HL-60 (cell line): ENCODE measurements at regions not wholly inside any gene's neighbourhood (a gene's known extent, or its start where the extent isn't known, plus 50 kb on each side); places are given as distances from the start of the nearest gene placed in this dataset.

Experiments used
- GABPA ChIP-seq: IDR thresholded peaks from 2 replicates; pipeline ENCODE4 v1.6.1; 2012; ENCODE audit warnings: low read depth
- POLR2AphosphoS5 ChIP-seq: IDR thresholded peaks from 2 replicates; pipeline ENCODE4 v1.6.1; 2012; ENCODE audit warnings: low read depth
- TF ChIP-seq, protein P1 (sequence below): IDR thresholded peaks from one replicate; pipeline ENCODE4 v1.5.1; 2011; ENCODE audit warnings: low read length, control low read depth, inconsistent platforms; ENCODE audit not compliant: insufficient read depth

DNA sequence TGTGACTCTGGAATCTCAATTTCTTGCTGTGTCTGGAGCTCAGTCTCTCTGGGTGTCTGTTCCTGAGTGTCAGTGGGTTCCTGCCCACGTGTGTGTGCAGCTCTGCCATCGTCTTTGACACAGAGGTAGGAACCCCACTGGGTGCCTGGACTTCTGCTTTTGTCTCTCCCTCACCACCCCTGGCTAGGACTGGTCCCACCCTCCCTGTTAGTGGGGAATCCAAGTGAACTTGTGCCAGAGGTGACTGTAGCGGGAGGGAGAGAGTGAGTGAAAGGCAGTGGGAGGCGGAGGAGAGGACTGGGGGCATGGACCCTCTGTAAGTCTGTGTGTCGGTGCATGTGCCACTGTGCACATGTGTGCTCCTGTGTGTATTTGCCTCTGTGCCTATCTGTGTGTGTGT, 299.9 kb upstream of the ZMIZ1 start:
- TF ChIP-seq, protein P1, sequence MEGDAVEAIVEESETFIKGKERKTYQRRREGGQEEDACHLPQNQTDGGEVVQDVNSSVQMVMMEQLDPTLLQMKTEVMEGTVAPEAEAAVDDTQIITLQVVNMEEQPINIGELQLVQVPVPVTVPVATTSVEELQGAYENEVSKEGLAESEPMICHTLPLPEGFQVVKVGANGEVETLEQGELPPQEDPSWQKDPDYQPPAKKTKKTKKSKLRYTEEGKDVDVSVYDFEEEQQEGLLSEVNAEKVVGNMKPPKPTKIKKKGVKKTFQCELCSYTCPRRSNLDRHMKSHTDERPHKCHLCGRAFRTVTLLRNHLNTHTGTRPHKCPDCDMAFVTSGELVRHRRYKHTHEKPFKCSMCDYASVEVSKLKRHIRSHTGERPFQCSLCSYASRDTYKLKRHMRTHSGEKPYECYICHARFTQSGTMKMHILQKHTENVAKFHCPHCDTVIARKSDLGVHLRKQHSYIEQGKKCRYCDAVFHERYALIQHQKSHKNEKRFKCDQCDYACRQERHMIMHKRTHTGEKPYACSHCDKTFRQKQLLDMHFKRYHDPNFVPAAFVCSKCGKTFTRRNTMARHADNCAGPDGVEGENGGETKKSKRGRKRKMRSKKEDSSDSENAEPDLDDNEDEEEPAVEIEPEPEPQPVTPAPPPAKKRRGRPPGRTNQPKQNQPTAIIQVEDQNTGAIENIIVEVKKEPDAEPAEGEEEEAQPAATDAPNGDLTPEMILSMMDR, result no peak
- TF ChIP-seq GABPA (no peak), POLR2AphosphoS5 (no peak)
